ENCODE measurements at regions not wholly inside any gene's neighbourhood (a gene's known extent, or its start where the extent isn't known, plus 50 kb on each side); places are given as distances from the start of the nearest gene placed in this dataset.

GRCh38 chr2:8525236-8525581 lies 156.6 kb upstream of the ID2 start:
- TF ChIP-seq EZH2phosphoT487 (IDR thresholded peaks at IDR 0.05) (no peak), CTCF (IDR thresholded peaks at IDR 0.05) (no peak), EZH2 (IDR thresholded peaks at IDR 0.05) (no peak)
